ENCODE measurements at regions not wholly inside any gene's neighbourhood (a gene's known extent, or its start where the extent isn't known, plus 50 kb on each side); places are given as distances from the start of the nearest gene placed in this dataset.

DNA sequence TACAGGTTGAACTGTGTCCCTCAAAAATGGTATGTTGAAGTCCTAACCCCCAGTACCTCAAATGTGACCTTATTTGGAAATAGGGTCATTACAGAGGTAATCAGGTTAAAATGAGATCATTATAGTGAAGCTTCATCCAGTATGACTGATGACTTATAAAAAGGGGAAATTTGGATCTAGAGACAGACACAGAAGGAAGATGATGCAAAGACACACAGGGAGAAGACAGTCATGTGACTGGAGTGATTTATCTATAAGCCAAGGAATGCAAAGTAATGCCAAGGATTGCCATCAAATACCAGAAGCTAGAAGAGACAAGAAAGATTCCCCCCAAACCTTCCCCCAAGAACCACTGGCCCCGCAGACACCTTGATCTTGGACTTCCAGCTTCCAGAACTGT lies 155.2 kb downstream of the RBMX2 start:
- TF ChIP-seq POLR2A (IDR thresholded peaks at IDR 0.05; ENCODE audit: low read length) (no peak), GATA1 (IDR thresholded peaks at IDR 0.05; ENCODE audit: low read depth, low read length) (no peak)

Data from erythroblast (primary cell).